Thyroid gland (tissue), 4 donors: ENCODE measurements at regions not wholly inside any gene's neighbourhood (a gene's known extent, or its start where the extent isn't known, plus 50 kb on each side); places are given as distances from the start of the nearest gene placed in this dataset.

ENCODE experiments used
- POLR2A ChIP-seq, 2 donors: fragments of 450-650 bp; IDR thresholded peaks; one replicate each; pipeline ENCODE4 v1.6.1; 2017; ENCODE audit warnings: antibody characterized with exemption in 2 of 2, mild to moderate bottlenecking in 2 of 2, moderate library complexity in 1 of 2
- TF ChIP-seq, protein P1 (sequence below), 6 experiments: fragments of 200-600 bp in 3 of 6; fragments of 450-650 bp in 3 of 6; sonication (generic) in 3 of 6; IDR thresholded peaks; one replicate each; pipeline ENCODE4 v1.5.1; 2016 to 2019; ENCODE audit warnings: antibody characterized with exemption in 6 of 6, mild to moderate bottlenecking in 2 of 6, inconsistent platforms in 1 of 6, moderate library complexity in 1 of 6

GRCh38 chr7:131895541-131896164, 339.2 kb upstream of the PODXL start:
- TF ChIP-seq, protein P1, sequence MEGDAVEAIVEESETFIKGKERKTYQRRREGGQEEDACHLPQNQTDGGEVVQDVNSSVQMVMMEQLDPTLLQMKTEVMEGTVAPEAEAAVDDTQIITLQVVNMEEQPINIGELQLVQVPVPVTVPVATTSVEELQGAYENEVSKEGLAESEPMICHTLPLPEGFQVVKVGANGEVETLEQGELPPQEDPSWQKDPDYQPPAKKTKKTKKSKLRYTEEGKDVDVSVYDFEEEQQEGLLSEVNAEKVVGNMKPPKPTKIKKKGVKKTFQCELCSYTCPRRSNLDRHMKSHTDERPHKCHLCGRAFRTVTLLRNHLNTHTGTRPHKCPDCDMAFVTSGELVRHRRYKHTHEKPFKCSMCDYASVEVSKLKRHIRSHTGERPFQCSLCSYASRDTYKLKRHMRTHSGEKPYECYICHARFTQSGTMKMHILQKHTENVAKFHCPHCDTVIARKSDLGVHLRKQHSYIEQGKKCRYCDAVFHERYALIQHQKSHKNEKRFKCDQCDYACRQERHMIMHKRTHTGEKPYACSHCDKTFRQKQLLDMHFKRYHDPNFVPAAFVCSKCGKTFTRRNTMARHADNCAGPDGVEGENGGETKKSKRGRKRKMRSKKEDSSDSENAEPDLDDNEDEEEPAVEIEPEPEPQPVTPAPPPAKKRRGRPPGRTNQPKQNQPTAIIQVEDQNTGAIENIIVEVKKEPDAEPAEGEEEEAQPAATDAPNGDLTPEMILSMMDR (IDR thresholded peaks at IDR 0.05): no peak
- TF ChIP-seq POLR2A (IDR thresholded peaks at IDR 0.05): no peak
